Left ventricle myocardium inferior (tissue), 1 donor: ENCODE measurements at regions not wholly inside any gene's neighbourhood (a gene's known extent, or its start where the extent isn't known, plus 50 kb on each side); places are given as distances from the start of the nearest gene placed in this dataset.
"Not testable (repeated sequence)": the region's sequence is repeated elsewhere in the genome, so short reads cannot be mapped to it uniquely, and the experiment has no call there.

Experiments used
- DNase-seq: peaks from one replicate; pipeline ENCODE4 v3.0.0-alpha.2; 2020
- H3K27ac ChIP-seq: fragments of 200-600 bp; replicated peaks from 2 replicates; pipeline ENCODE4 v1.8.0; 2021
- H3K27me3 ChIP-seq: fragments of 200-600 bp; 2 replicates; pipeline ENCODE4 v1.8.0; 2021; ENCODE audit warnings: low read depth
- H3K36me3 ChIP-seq: fragments of 200-600 bp; 2 replicates; pipeline ENCODE4 v1.8.0; 2021
- H3K4me1 ChIP-seq: fragments of 200-600 bp; 2 replicates; pipeline ENCODE4 v1.8.0; 2021
- H3K4me3 ChIP-seq: fragments of 200-600 bp; 2 replicates; pipeline ENCODE4 v1.8.0; 2021; ENCODE audit warnings: mild to moderate bottlenecking, moderate library complexity
- H3K9me3 ChIP-seq: fragments of 200-600 bp; replicated peaks from 2 replicates; pipeline ENCODE4 v1.8.0; 2021
- intact Hi-C: fragments of 100-400 bp; cut with micrococcal nuclease; formaldehyde crosslinking; loops from one replicate; pipeline ENCODE4 v1.11.0; 2022
- TF ChIP-seq, protein P1 (sequence below): fragments of 200-600 bp; IDR thresholded peaks from 2 replicates; pipeline ENCODE4 v1.8.0; 2021; ENCODE audit warnings: antibody characterized with exemption, mild to moderate bottlenecking, borderline replicate concordance
- donor health status: DM: no; HTN: yes; CAD: no; lungs with severe emphysema.

- Histone ChIP-seq H3K36me3 (no peaks in the 10 kb centered on the region), H3K4me3 (no peak overlapping the region), H3K4me1 (peaks cover 4% of the 10 kb centered on the region), H3K27me3 (peaks cover 55% of the 10 kb centered on the region), H3K27ac (no peak overlapping the region), H3K9me3 (peaks cover 24% of the 10 kb centered on the region)
- DNase-seq = no peak
- intact Hi-C loops = no loop called here
- TF ChIP-seq, protein P1, sequence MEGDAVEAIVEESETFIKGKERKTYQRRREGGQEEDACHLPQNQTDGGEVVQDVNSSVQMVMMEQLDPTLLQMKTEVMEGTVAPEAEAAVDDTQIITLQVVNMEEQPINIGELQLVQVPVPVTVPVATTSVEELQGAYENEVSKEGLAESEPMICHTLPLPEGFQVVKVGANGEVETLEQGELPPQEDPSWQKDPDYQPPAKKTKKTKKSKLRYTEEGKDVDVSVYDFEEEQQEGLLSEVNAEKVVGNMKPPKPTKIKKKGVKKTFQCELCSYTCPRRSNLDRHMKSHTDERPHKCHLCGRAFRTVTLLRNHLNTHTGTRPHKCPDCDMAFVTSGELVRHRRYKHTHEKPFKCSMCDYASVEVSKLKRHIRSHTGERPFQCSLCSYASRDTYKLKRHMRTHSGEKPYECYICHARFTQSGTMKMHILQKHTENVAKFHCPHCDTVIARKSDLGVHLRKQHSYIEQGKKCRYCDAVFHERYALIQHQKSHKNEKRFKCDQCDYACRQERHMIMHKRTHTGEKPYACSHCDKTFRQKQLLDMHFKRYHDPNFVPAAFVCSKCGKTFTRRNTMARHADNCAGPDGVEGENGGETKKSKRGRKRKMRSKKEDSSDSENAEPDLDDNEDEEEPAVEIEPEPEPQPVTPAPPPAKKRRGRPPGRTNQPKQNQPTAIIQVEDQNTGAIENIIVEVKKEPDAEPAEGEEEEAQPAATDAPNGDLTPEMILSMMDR = no peak
These were observed 81.1 kb upstream of the RFLNA start for GRCh38 chr12:124213666-124214347.

DNA sequence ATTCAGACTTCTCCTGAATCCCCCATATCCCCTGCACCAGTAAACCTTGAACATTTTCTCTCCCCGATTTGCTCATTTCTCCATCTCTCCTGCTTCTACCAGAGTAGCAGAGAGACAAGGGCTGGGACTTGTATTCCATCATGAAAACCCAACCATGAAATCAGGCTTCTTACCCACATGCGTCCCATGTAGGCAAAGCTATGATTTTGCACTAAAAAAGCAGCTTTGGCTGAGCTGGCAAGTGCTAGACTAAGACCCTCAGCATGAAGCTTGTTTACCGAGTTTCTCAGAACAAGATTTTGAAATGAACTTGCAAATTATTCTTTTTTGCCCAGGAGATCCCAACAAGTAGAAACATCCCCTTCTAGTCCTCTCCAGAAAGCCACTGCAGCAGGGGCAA is 80.3 kb upstream of the RFLNA start:
- Histone ChIP-seq H3K36me3 (no peaks in the 10 kb centered on the region), H3K9me3 (peaks cover 24% of the 10 kb centered on the region), H3K4me3 (no peak overlapping the region), H3K4me1 (peaks cover 4% of the 10 kb centered on the region), H3K27me3 (peaks cover 49% of the 10 kb centered on the region), H3K27ac (no peak overlapping the region)
- TF ChIP-seq, protein P1 = no peak
- intact Hi-C loops = no loop called here
- DNase-seq = no peak

DNA sequence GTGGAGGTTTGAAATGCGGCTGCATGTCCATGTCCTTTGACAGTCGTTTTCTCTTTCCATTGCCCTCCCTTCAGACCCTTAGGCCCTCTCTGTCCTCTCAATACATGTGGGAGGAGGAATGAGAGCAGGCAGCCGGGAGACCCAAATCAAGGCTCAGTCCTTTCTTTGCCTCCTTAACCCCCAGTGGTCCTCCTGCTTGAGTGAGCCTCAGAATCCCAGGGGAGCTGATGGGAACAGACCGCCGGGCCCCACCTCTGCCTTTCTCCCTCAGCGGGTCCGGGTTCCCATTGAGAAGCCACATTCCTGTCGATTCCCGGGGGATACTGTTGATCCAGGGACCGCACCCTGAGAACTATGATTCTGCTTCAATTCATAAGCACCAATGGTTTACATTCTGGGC is 77.9 kb upstream of the RFLNA start:
- Histone ChIP-seq H3K27me3 (peaks cover 50% of the 10 kb centered on the region), H3K36me3 (no peaks in the 10 kb centered on the region), H3K9me3 (peaks cover 26% of the 10 kb centered on the region), H3K27ac (no peak overlapping the region), H3K4me3 (no peak overlapping the region), H3K4me1 (peaks cover 4% of the 10 kb centered on the region)
- intact Hi-C loops = no loop called here
- no peak for DNase-seq
- TF ChIP-seq, protein P1 = no peak

DNA sequence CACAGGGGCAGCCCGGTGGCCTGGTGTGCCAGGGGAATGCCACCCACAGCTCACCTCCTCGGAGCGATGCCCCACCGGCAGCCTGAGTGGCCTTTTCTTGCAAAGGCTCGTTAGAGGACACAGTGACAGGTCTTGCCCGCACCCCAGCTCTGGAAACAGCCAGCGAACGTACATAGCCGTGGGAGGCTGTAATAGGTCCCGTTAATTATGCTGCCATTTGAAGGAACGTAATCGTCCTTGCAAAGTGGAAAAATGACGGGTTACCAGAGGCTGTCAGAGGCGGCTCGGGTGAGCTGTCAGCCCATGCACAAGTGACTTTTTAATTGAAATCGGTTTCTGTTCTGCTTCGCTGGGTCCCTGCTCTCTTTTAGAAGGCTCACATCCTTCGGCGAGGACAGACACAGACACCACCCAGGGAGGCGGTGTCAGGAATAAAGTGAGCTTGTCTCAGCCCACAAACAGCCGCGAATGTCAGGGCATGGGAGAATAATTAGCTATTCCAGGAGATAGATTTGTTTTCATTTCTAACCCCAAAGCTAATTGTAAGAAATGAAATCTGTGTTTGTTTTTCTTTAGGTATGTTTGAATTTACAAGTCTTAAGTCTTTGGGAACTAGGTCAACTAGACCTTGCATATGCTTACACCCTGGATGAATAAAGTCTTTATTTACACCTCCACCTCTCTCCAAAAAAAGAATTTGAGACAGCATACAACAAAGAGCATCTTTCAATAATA is 77.2 kb upstream of the RFLNA start:
- Histone ChIP-seq H3K4me3 (peak overlapping the region; percentile 38), H3K27me3 (peaks cover 57% of the 10 kb centered on the region), H3K27ac (no peak overlapping the region), H3K9me3 (peaks cover 26% of the 10 kb centered on the region), H3K36me3 (no peaks in the 10 kb centered on the region), H3K4me1 (peaks cover 4% of the 10 kb centered on the region)
- no peak for DNase-seq
- intact Hi-C loops = no loop called here
- TF ChIP-seq, protein P1 = no peak

GRCh38 chr12:124218243-124218560 is 76.7 kb upstream of the RFLNA start:
- H3K9me3 ChIP-seq = peaks cover 26% of the 10 kb centered on the region
- no peaks in the 10 kb centered on the region for H3K36me3 ChIP-seq
- TF ChIP-seq, protein P1 = no peak
- H3K4me1 ChIP-seq = peaks cover 4% of the 10 kb centered on the region
- no peak for DNase-seq
- H3K27me3 ChIP-seq = peaks cover 58% of the 10 kb centered on the region
- intact Hi-C loops = no loop called here
- H3K27ac ChIP-seq = no peak overlapping the region
- no peak overlapping the region for H3K4me3 ChIP-seq

GRCh38 chr12:124218650-124219049 is 76.2 kb upstream of the RFLNA start:
- H3K27ac ChIP-seq, intact Hi-C loops, H3K4me3 ChIP-seq, H3K36me3 ChIP-seq, DNase-seq, H3K4me1 ChIP-seq: not testable (repeated sequence)
- Histone ChIP-seq H3K9me3 (peaks cover 26% of the 10 kb centered on the region), H3K27me3 (peaks cover 57% of the 10 kb centered on the region)
